ENCODE measurements at regions not wholly inside any gene's neighbourhood (a gene's known extent, or its start where the extent isn't known, plus 50 kb on each side); places are given as distances from the start of the nearest gene placed in this dataset.

GRCh38 chr3:76501315-76501714 lies 538.6 kb upstream of the ROBO2 start:
- no peak for TF ChIP-seq CTCF (IDR thresholded peaks at IDR 0.05)
- no peak for TF ChIP-seq EZH2 (IDR thresholded peaks at IDR 0.05; ENCODE audit: borderline replicate concordance, insufficient read depth, low read depth, low read length, poor library complexity, severe bottlenecking)
